Kidney (tissue), 13 donors: ENCODE measurements at regions not wholly inside any gene's neighbourhood (a gene's known extent, or its start where the extent isn't known, plus 50 kb on each side); places are given as distances from the start of the nearest gene placed in this dataset.
A peak's percentile ranks its signal among the peaks of the same experiment; 100 is the strongest.

Source experiments
- DNase-seq, 5 donors: peaks; one replicate each; pipeline ENCODE4 v3.0.0-alpha.2; 2013 to 2020
- FAIRE-seq: peaks from 2 replicates; lab custom pipeline; 2012; peaks lifted over from hg19 to GRCh38; lab: Jason Lieb, UNC
- H3K27ac ChIP-seq, 2 donors: one replicate each; pipeline ENCODE4 v1.7.0; 2013; ENCODE audit warnings: low read depth in 2 of 2, low read length in 2 of 2, inconsistent platforms in 1 of 2
- H3K27me3 ChIP-seq: one replicate; pipeline ENCODE4 v1.7.1; 2013; ENCODE audit warnings: low read length, inconsistent platforms; ENCODE audit not compliant: control insufficient read depth, insufficient read depth
- H3K36me3 ChIP-seq, 3 donors: one replicate each; pipeline versions ENCODE4 v1.7.0 to v1.7.1; 2013; ENCODE audit warnings: low read length in 3 of 3, control low read depth in 1 of 3, inconsistent platforms in 1 of 3; ENCODE audit not compliant: insufficient read depth in 3 of 3, control insufficient read depth in 2 of 3
- H3K4me1 ChIP-seq, 3 donors: one replicate each; pipeline versions ENCODE4 v1.7.0 to v1.7.1; 2013; ENCODE audit warnings: low read length in 3 of 3, inconsistent platforms in 1 of 3, low read depth in 1 of 3; ENCODE audit not compliant: control insufficient read depth in 2 of 3, insufficient read depth in 2 of 3
- H3K4me3 ChIP-seq, 3 donors: one replicate each; pipeline versions ENCODE4 v1.7.0 to v1.8.1; 2013; ENCODE audit warnings: low read length in 3 of 3, control low read depth in 1 of 3, inconsistent platforms in 1 of 3
- H3K9ac ChIP-seq, 3 donors: one replicate each; pipeline versions ENCODE4 v1.7.0 to v1.7.1; 2013; ENCODE audit warnings: low read length in 3 of 3, control low read depth in 1 of 3, inconsistent platforms in 1 of 3
- H3K9me3 ChIP-seq, 3 donors: one replicate each; pipeline versions ENCODE4 v1.7.0 to v1.7.1; 2013; ENCODE audit warnings: low read length in 3 of 3, control low read depth in 1 of 3, inconsistent platforms in 1 of 3; ENCODE audit not compliant: control insufficient read depth in 2 of 3, insufficient read depth in 1 of 3
- intact Hi-C: fragments of 100-400 bp; cut with DNase I; formaldehyde crosslinking; loops from one replicate; pipeline ENCODE4 v1.11.1; 2022
- TF ChIP-seq, protein P1 (sequence below): IDR thresholded peaks from 3 replicates; pipeline ENCODE4 v1.5.1; 2012; ENCODE audit warnings: mild to moderate bottlenecking, moderate library complexity, borderline replicate concordance; ENCODE audit not compliant: insufficient read depth; ENCODE audit errors: extremely low read depth
- donor health status: control.
- donor health status: control.
- donor health status: control.
- donor health status: control.
- donor health status: control.
- donor health status: DM: yes; HTN: yes; CAD: no.
- donor health status: Normal renal cell carcinoma (clear cell type).

DNA sequence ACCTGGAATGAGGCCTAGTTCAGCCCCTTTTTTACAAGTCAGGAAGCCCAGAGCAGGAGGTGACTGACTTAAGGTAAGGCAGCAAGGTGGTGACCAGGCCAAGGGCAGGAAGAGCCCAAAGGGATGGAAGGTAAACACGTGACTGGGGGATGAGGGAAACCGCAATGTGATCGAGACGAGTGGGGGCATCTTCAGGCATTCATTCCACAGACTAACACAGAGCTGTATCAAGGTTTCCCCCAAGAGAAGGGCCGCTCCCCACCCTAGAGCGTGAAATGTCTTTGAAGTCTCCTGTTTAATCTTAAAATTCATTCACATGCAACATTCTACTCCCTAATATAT lies 76.3 kb upstream of the PIM1 start:
- Histone ChIP-seq H3K27me3 (no peaks in the 10 kb centered on the region), H3K4me3 (no peak overlapping the region), H3K36me3 (no peaks in the 10 kb centered on the region), H3K27ac (peak overlapping the region in 1 of 2 donors; percentile 3), H3K9ac (no peak overlapping the region), H3K4me1 (peaks cover 0 to 16% (median 14%) of the 10 kb centered on the region in 3 donors), H3K9me3 (no peaks in the 10 kb centered on the region)
- intact Hi-C loops = no loop called here
- FAIRE-seq (no peak), DNase-seq (no peak)
- TF ChIP-seq, protein P1, sequence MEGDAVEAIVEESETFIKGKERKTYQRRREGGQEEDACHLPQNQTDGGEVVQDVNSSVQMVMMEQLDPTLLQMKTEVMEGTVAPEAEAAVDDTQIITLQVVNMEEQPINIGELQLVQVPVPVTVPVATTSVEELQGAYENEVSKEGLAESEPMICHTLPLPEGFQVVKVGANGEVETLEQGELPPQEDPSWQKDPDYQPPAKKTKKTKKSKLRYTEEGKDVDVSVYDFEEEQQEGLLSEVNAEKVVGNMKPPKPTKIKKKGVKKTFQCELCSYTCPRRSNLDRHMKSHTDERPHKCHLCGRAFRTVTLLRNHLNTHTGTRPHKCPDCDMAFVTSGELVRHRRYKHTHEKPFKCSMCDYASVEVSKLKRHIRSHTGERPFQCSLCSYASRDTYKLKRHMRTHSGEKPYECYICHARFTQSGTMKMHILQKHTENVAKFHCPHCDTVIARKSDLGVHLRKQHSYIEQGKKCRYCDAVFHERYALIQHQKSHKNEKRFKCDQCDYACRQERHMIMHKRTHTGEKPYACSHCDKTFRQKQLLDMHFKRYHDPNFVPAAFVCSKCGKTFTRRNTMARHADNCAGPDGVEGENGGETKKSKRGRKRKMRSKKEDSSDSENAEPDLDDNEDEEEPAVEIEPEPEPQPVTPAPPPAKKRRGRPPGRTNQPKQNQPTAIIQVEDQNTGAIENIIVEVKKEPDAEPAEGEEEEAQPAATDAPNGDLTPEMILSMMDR = no peak

DNA sequence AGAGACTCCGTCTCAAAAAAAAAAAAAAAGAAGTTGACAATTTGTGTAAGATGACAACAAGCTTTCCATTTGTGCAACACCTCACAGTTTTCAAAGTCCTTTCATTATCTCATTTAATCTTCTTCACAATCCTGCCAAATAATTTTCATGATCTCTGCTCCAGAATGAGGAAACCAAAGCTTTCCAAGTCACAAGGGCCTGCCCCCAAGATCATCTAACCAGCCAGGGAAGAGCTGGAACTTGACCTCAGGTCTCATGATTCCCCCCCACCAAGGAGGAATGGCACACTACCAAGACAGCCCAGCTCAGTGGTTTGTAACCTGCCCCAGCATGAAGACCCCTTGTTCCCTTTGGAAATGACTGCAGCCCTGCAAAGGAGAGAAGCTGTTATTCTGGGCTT lies 74.0 kb upstream of the PIM1 start:
- DNase-seq = no peak
- no peaks in the 10 kb centered on the region for H3K36me3 ChIP-seq
- intact Hi-C loops = no loop called here
- H3K4me1 ChIP-seq = peaks cover 0 to 16% (median 14%) of the 10 kb centered on the region in 3 donors
- TF ChIP-seq, protein P1 = no peak
- no peak overlapping the region for H3K9ac ChIP-seq
- H3K4me3 ChIP-seq = no peak overlapping the region
- no peak for FAIRE-seq
- H3K9me3 ChIP-seq = no peaks in the 10 kb centered on the region
- no peaks in the 10 kb centered on the region for H3K27me3 ChIP-seq
- H3K27ac ChIP-seq = peak overlapping the region; percentile 45 to 52

GRCh38 chr6:37097335-37097734 lies 72.6 kb upstream of the PIM1 start:
- Histone ChIP-seq H3K27me3 (no peaks in the 10 kb centered on the region), H3K9ac (no peak overlapping the region), H3K4me1 (peaks cover 0 to 21% (median 19%) of the 10 kb centered on the region in 3 donors), H3K36me3 (no peaks in the 10 kb centered on the region), H3K4me3 (no peak overlapping the region), H3K27ac (no peak overlapping the region), H3K9me3 (no peaks in the 10 kb centered on the region)
- DNase-seq (no peak), FAIRE-seq (no peak)
- intact Hi-C loops = no loop called here
- TF ChIP-seq, protein P1 = no peak

GRCh38 chr6:37099442-37099841 lies 70.5 kb upstream of the PIM1 start:
- FAIRE-seq = no peak
- Histone ChIP-seq H3K9me3 (no peaks in the 10 kb centered on the region), H3K9ac (no peak overlapping the region), H3K27me3 (no peaks in the 10 kb centered on the region), H3K4me1 (peaks cover 0 to 27% (median 18%) of the 10 kb centered on the region in 3 donors), H3K27ac (no peak overlapping the region), H3K36me3 (no peaks in the 10 kb centered on the region), H3K4me3 (no peak overlapping the region)
- TF ChIP-seq, protein P1 = no peak
- DNase-seq = no peak
- intact Hi-C loops = no loop called here
